HG02852 (cell line): ENCODE measurements at regions not wholly inside any gene's neighbourhood (a gene's known extent, or its start where the extent isn't known, plus 50 kb on each side); places are given as distances from the start of the nearest gene placed in this dataset.

Experiments used
- ATAC-seq: cut with Tn5 transposase; IDR thresholded peaks from one replicate; pipeline ENCODE4 v1.9.1; 2021; ENCODE audit warnings: mild to moderate bottlenecking, moderate library complexity; ENCODE audit not compliant: unreplicated experiment

DNA sequence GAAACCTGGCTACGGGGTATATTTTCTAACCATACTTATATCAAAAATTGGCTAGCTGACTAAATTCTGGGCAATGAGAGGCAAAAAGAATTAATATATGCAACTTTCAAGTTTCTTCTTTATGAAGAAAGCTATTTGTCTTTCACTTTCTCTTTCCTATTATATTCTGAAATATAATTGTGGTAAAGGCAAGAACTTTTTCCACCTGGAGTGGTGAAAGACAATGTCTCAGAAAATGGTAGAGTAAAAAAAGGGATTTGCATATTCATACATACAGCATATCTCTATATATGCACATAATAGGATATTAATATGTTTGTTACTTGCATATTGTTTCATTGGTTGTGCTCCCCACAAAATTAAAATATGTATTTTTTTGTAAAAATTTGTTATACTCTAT, 793.8 kb downstream of the PLA2G4A start:
- no peak for ATAC-seq

DNA sequence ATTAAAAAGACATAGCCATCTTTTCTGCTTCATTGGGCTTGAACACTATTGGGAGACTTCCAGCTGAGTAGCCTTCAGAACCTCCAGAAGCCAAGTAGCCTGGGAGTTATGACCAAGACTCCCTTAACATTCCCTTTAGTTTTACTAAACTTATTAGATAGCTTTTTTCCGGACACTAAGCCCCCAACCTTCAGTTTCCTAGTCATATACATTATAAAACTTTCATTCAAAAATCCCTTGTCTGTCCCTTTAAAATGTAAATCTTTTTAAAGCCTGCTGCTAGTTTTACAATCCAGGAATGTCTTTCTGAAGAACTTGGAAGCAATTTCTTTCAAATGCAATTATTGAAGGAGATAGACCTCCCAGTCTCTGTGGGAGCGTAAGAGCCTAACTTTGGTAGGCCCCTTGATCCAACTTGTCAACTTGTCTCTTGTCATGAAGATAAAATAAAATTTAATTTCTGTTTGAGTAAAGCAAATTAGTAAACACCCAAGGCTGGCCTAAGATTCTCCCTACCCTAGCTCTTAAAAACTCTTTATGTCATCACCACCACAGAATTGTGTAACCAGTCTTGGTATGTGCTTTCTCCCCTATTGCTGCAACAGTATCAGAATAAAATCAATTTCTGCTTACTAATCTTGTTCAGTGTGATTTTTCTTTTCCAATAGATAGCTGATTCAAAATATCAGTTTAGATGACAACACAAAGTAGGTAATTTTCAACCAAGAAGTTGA, 796.2 kb downstream of the PLA2G4A start:
- ATAC-seq = no peak

DNA sequence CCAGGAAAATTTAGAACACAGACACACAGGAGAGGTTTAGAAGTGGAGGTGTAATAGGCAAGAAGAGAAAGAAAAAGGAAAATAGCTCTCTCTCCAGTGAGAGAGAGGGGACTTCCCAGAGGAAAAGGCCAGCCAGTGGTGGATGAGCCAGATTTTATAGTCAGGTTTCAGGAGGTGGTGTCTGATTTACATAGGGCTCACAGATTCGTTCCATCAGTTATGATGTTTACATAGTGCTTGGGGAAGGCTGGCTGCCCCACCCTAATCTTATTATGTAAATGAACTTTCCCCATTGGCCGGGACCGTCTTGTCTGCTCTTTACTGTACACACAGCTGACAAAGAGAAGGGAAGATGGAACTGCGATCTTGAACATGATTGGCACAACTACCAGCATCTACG, 797.3 kb downstream of the PLA2G4A start:
- no peak for ATAC-seq

DNA sequence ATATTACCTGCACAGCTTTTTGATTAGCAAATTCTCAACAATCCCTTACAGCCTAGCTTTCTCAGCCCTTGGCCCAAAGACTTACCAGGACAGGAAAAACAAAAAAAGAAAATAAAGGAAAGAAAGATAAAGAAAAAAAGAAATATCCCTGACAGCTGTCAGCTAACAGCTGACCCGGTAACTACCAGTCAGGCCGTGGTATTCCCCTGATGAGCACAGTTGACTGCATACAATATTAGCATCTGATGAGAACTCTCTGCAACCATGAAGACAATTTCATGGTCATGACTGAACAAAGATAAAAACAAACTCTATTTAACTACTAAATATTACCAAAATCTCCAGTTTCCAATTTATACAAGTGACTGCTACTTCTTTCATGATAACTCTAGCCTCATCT, 798.8 kb downstream of the PLA2G4A start:
- ATAC-seq = no peak

DNA sequence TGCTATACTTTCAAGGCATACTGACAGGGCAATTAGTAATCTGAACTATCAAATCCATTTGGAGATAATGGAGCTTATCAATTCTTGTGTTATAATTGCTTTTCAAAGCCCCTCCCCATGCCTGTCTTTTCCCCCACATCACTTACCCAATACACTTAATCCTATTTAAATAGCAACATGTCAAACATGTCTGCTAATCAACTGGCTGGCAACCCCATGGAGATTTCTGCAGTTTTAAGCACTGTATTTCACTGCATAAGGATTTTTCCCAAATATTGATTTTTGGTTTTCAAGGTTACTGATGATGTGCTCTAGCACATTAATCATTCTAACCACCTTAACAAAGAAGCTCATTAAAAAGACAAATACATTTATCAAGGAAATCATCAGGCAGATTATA, 800.3 kb downstream of the PLA2G4A start:
- ATAC-seq = no peak

DNA sequence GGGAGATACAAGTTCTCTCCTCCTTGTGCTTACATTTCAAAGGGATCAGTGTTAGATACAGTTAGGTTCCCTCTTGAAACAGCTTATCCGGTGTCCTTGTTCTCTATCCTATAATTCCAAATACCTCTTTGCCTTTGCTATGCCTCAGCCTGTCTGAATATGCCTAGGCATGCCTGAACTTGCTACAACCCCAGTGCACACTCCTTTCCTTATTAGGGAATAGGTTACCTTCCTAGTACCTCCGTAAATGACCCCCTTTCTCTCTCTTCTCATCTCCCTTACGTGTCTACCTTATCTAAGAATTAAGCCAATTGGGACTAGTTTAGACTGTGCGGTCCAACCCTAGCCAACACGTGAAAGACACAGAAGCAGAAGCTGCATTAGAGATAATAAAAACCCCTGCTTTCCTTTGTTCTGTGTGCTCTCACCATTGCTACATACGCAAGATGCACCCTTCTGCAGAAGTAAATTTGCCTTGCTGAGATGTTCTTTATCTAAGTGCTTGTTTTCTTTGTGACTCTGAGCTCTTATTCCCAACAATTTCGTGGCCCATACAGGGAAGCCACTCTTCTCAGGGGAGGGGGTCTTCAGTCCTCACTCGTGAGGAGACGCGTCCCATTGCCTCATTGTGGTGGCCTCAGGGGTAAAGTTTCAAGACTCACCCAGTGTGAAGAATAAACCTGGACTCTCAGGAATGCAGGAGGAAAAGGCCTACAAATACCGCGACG, 802.1 kb downstream of the PLA2G4A start:
- no peak for ATAC-seq

DNA sequence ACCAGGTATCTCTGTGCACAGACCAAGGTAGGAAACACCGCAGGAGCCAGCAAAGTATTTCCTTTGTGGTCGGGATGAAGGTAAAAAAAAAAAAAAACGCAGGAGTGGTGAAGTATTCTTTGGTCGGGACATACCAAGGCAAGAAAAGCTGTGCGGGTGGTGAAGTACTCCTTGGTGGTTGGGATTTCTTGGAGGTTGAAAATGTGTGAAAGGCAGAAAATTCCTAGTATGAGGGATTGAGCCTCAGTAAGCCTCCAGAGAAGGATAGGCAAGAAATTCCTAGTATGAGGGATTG, 802.6 kb downstream of the PLA2G4A start:
- no peak for ATAC-seq

DNA sequence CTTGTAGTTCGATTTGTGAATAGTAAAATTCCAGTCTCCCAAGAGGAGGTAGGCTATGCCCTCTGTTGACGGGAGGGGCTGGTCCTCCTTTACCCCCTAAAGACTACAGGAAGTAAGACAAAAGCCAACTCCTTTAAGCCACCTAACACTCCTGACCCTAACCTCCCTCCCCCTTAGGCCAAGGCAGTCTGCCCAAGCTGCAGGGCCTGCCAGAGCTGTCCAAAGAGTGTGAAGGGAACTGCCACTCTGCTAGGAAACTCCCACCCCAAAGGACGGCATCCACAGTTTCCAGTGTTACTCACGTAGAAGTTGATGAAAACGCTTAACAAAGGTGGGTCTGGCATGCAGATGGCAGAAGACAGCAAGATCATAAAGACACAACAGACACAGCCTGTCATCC, 803.2 kb downstream of the PLA2G4A start:
- no peak for ATAC-seq

DNA sequence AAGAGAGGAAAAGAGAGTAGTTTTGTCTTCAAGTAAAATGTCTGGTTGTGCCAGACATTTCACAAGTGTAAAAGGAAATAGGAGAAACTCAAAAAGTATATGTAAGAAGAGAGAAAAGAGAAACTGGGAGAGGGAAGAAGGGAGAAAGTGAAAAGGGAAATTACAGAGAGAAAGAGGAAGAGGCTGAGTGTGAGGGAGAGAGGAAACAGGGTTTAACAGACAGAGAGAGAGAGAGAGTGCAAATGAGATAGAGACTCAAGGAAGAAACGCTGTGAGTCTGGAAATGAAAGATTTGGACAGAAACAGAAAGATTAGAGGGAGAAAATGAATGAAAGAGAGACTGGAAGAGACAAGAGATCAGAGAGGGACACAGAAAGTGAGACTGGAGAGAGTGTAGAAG, 806.2 kb downstream of the PLA2G4A start:
- ATAC-seq = no peak

DNA sequence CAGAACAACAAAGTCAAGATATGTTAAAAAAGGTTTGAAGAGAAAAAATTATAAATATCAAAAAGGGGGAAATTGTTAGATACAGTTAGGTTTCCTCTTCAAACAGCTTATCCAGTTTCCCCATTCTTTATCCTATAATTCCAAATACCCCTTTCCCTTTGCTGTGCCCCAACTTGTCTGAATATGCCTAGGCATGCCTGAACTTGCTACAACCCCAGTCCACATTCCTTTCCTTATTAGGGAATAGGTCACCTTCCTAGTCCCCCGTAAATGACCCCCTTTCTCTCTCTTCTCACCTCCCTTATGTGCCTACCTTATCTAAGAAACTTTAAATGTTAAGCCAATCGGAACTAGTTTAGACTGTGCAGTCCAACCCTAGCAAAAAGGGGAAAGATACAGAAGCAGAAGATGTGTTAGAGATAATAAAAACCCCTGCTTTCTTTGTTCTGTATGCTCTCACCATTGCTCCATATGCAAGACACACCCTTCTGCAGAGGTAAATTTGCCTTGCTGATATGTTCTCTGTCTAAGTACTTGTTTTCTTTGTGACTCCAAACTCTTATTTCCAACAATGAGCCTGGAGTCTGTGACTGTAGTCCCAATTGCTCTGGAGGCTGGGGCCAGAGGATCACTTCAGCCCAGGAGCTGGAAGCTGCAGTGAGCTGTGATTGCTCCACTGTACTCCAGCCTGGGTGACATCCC, 810.1 kb downstream of the PLA2G4A start:
- ATAC-seq = no peak

DNA sequence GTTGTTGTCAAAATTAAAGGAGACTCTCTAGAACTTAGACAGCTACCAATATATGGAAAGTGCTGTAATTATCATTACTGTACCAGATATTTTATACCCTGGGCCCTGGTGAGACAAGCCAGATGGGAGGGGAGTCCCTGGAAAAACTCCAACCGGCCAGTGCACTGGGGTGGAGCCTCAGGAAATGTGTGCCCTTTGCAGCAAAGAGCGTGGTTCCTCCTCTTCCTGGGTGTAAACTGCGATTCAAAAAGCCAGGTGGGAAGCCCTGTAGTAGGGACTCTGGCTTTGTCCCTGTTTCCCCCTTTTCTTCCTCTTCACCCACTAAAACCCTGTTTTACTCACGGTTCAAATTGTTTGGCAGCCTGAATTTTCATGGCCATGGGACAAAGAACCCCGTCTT, 812.3 kb downstream of the PLA2G4A start:
- ATAC-seq = no peak

DNA sequence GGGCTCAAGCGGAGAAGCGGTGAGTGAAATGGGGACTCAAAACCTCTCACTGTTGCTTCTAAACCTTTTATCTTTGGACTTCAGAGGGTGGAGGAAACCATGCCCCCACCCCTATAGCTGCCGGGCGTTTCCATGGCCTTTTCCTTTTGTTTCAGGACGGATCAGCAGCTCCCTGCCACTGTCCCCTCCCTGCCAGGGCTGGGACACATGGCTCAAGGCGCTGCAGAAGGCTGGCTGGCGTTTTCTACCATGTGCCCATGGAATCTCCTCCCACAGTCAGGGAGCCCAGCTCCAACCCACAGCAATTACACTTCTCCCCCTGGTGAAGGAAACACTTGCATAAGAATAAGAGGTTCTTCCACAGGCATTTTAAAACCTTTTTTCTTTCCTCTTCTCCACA, 812.7 kb downstream of the PLA2G4A start:
- ATAC-seq = no peak

DNA sequence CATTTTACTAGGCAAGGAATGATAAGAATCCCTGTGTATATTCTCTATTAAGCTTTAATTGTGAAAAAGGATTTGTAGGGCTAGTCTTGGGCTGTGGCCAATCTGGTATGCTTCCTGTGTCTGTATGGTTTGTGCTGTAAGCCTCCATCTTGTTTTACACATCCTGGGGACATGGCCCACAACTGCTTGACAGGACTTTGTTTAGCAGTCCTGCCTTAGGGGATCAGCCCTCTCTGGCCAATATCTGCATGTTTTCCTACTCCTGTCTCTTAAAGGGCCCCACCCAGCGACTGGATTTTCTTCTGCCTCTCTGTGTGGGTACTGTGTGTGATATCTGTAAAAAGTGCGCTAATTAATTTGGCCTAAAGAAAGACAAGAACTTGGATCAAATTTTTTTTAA, 813.2 kb downstream of the PLA2G4A start:
- no peak for ATAC-seq

DNA sequence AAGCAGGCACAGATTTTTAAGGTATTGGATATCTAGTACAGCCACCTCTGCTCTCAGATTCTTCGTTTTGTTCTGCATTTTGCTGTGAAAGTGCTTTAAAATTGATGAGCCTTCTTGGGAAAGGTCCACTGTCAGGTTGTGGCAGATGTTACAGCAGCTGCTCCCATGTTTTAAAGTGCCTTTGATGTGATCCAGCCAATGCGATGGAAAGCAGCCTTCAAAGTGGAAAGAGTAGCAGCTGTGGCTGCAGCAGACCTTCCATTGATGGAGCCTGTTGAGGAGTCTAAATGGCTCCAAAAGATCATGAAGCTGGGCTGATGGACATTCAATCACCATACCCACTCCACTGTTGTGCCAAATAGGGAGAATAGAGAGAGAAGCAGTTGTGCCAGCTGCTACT, 816.9 kb downstream of the PLA2G4A start:
- ATAC-seq = no peak

DNA sequence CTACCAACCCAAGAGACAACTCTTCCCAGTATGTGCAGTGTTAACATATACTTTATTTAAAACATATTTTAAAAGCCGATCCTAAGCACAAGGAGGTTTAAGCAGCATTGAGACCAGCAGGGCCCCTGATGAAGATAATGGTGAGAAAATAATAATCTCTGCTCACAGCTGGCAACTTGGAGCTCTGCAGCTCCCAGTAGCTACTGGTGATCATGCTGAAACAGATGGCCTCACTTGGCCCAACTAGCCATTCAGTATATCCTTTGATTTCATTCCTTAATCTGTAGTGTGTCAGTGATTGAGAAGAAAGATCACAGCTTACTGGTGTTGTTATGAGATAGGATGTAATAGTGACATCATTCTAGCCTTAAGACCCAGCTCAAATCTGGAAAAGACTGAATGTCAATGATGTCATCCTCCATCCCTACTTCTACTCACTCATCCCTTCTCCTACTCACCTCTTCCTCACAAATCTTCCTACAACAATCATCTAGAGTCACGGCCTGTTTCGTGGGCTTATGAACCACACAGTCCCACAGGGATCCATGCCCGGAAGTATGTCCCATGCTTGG, 817.9 kb downstream of the PLA2G4A start:
- ATAC-seq = no peak

DNA sequence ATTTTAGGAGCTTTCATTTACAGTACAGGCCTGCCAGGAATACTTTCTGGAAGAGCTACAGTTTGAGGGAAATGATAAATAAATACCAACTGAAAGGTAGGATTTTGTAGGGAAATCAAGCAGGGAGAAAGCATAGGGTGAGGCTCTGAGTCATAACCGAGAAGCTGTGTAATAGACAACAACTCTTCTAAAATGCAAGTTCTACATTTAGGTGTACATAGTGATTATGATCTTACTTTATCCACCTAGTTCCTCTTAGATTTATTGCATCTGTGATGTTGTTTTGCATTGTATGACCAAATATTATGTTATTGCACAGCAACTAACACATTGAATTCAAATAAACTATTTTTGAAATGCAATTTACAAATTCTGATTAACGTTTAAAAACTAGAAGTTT, 819.3 kb downstream of the PLA2G4A start:
- no peak for ATAC-seq

DNA sequence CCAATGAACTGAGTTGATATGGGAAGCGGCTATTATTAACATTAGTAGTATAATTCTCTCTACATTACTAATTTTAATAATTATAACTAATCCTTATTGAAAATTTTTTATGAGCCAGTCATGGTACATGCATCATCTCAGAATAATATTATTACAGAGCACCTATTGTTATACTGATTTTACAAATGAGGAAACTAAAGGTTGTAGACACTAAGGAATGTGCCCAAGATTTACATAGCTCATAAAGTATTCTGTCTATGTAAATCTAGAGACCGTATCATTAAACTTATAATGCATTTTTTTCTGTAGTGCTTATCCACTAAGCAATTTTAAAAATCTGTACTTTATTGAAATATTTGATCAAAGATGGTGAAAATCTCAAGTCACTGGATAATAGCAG, 825.9 kb downstream of the PLA2G4A start:
- ATAC-seq = no peak

DNA sequence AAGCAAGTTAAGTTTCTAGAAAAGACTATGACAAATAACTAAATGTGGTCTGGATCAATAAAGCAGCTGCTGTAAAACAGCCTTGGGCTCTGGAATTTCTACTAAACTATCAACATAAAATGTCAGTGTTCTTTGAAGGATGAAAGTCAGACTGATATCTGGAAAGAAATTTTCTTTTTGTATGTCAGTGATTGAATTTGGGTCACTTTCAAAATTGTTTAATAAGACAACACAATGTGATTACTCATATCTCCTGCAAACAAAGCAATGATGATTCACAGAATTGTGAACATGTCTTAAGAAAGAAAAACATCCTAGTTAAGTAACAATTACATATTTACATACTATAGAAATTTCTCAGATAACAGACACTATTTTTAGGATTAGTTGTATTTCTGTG, 826.4 kb downstream of the PLA2G4A start:
- ATAC-seq = no peak

DNA sequence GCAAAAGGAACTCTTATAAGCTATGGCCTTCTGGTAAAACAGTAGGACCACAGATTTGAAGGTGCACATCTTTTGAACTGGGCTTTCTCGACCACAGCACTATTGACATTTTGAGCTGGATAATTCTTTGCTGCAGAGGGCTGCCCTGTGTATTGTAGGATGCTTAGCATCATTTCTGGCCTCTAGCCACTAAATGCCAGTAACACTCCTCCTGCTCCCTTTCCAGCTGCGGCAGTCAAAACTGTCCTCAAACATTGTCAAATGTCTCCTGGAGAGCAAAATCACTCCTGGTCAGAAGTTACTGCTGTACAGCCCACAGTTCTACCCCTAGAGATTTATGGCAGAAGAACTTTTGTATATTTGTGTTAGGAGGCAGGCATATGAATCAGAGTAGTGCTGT, 836.7 kb downstream of the PLA2G4A start:
- no peak for ATAC-seq

DNA sequence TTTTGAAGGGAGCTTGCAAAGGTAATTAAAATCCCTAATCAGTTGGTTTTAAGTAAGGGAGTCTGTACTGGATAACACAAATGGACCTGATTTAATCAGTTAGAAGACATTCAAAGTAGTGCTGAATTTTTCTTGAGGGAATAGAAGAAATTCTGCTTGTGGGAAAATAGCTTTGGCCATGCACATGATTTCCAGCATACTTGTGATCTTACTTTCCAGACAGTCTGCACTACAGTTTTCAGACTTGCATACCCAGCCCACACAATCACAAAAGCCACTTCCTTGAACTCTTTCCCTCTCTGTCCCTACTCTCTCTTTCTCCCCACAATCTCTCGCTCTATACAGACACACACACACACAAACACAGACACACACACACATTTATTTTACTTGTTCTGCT, 852.1 kb downstream of the PLA2G4A start:
- no peak for ATAC-seq

DNA sequence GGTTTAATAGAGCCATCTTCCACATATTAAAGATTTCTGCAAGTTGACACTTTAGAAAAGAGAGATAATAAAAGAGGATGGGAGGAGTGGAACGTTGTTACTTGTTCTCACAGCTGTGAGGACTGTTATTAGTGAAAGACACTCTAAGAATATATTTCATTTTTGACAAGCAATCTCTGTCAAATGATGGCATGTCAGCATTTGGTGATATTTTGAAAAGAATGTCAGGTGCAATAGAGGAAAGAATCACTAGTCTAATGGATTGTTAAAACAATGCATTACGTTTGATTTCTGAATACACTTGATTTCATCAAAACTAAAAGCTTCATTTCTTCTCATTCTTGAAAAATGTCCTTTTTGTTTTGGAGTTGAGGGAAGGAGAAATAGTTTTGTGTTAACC, 853.4 kb downstream of the PLA2G4A start:
- ATAC-seq = no peak

DNA sequence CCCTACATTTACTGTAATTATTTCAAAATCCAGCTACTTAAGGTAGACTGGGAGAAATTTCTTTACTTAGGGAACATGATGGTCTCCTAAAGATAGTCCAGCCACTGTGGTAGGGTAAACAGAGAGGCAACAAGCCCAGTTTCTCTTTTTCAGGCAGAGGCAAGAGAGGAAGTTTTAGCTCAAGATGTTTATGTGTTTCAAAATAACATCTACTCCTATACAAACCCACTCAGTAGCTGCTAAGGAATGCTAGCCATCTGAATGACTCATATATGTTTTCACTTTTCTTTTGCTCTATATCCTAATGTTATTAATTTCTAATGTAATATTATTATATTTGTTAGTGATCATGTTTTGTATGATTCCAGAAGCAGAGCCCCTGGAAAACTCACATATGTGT, 856.6 kb downstream of the PLA2G4A start:
- no peak for ATAC-seq
